IMR-90 (cell line): ENCODE measurements at regions not wholly inside any gene's neighbourhood (a gene's known extent, or its start where the extent isn't known, plus 50 kb on each side); places are given as distances from the start of the nearest gene placed in this dataset.

ENCODE experiments used
- BHLHE40 ChIP-seq: fragments of 150-350 bp; IDR thresholded peaks from 2 replicates; pipeline ENCODE4 v1.6.1; 2016; ENCODE audit warnings: mild to moderate bottlenecking, low read depth, low read length
- CTCF ChIP-seq: conservative IDR thresholded peaks from 2 replicates; pipeline ENCODE4 v1.5.1; 2012; ENCODE audit warnings: mild to moderate bottlenecking, low read depth, low read length, improper control_type of control experiment
- MAFK ChIP-seq: IDR thresholded peaks from 2 replicates; pipeline ENCODE4 v1.6.1; 2012; ENCODE audit warnings: low read depth, low read length, improper control_type of control experiment
- MAZ ChIP-seq: IDR thresholded peaks from 2 replicates; pipeline ENCODE4 v1.6.1; 2012; ENCODE audit warnings: low read depth, mild to moderate bottlenecking, low read length, improper control_type of control experiment, moderate library complexity, borderline replicate concordance
- POLR2A ChIP-seq: IDR thresholded peaks from 2 replicates; pipeline ENCODE4 v1.6.1; 2012; ENCODE audit warnings: mild to moderate bottlenecking, low read depth, low read length

GRCh38 chr12:43621262-43621661 lies 69.3 kb upstream of the ADAMTS20 start:
- no peak for TF ChIP-seq CTCF
- no peak for TF ChIP-seq MAFK
- TF ChIP-seq POLR2A = no peak
- TF ChIP-seq MAZ = no peak
- TF ChIP-seq BHLHE40 = no peak
